ENCODE measurements at regions not wholly inside any gene's neighbourhood (a gene's known extent, or its start where the extent isn't known, plus 50 kb on each side); places are given as distances from the start of the nearest gene placed in this dataset.

- Histone ChIP-seq H2AK9ac (replicated peaks; ENCODE audit: low read depth, low read length, poor library complexity) (no peak overlapping the region), H2BK20ac (ENCODE audit: low read depth, low read length) (no peak overlapping the region), H3K23ac (ENCODE audit: low read depth, low read length) (no peak overlapping the region), H3K27me3 (ENCODE audit: control insufficient read depth, insufficient read depth, low read length) (peaks cover 37% of the 10 kb centered on the region), H3K14ac (replicated peaks; ENCODE audit: low read depth, low read length) (no peak overlapping the region), H3K18ac (ENCODE audit: low read depth, low read length) (no peak overlapping the region), H3K4me2 (ENCODE audit: low read depth, low read length) (no peak overlapping the region), H2BK5ac (ENCODE audit: low read depth, low read length, poor library complexity, severe bottlenecking) (no peak overlapping the region), H3K9me1 (ENCODE audit: insufficient read depth, low read length) (no peaks in the 10 kb centered on the region), H3K27ac (ENCODE audit: insufficient read depth, low read length) (no peak overlapping the region), H3K9me3 (ENCODE audit: control insufficient read depth, insufficient read depth, low read length) (no peaks in the 10 kb centered on the region), H3K79me1 (ENCODE audit: low read depth in 1 of 2, low read length in 2 of 2) (no peaks in the 10 kb centered on the region), H3K36me3 (ENCODE audit: control insufficient read depth, insufficient read depth, low read length) (no peaks in the 10 kb centered on the region), H3K4ac (ENCODE audit: low read depth, low read length) (no peak overlapping the region), H4K5ac (ENCODE audit: low read depth, low read length) (no peak overlapping the region), H3K9ac (ENCODE audit: low read depth, low read length) (no peak overlapping the region), H4K91ac (ENCODE audit: insufficient read depth, low read depth, low read length) (no peak overlapping the region), H4K8ac (ENCODE audit: low read depth in 2 of 2, low read length in 2 of 2) (no peak overlapping the region), H3K56ac (ENCODE audit: extremely low read depth, insufficient read depth, low read length) (no peak overlapping the region), H2BK120ac (ENCODE audit: low read depth, low read length) (no peak overlapping the region), H4K20me1 (ENCODE audit: insufficient read depth, low read length) (no peaks in the 10 kb centered on the region), H2BK15ac (ENCODE audit: low read depth, low read length) (no peak overlapping the region), H3K4me1 (ENCODE audit: control insufficient read depth, insufficient read depth, low read length) (no peaks in the 10 kb centered on the region), H2AFZ (replicated peaks; ENCODE audit: low read length, poor library complexity) (no peak overlapping the region), H3K4me3 (ENCODE audit: insufficient read depth, low read depth, low read length) (no peak overlapping the region), H2AK5ac (ENCODE audit: low read depth, low read length) (no peak overlapping the region)
- DNase-seq: no peak
- CTCF ChIA-PET: interaction anchor here (3.0 kb wide), 1 partner anchor 190 kb away, joined by 32 read pairs; the partner anchor contains the start of gene MGAT5B
- TF ChIP-seq CEBPB (IDR thresholded peaks at IDR 0.05; ENCODE audit: low read depth, low read length) (no peak), RAD21 (IDR thresholded peaks at IDR 0.05; ENCODE audit: low read length) (no peak), BHLHE40 (IDR thresholded peaks at IDR 0.05; ENCODE audit: low read depth, low read length) (no peak), MAFK (IDR thresholded peaks at IDR 0.05; ENCODE audit: low read depth, low read length) (no peak), RCOR1 (IDR thresholded peaks at IDR 0.05; ENCODE audit: insufficient replicate concordance, low read length) (no peak), FOS (IDR thresholded peaks at IDR 0.05; ENCODE audit: low read depth, low read length) (no peak), NFE2L2 (IDR thresholded peaks at IDR 0.05; ENCODE audit: low read depth, low read length) (no peak), CHD1 (IDR thresholded peaks at IDR 0.05; ENCODE audit: low read depth, low read length) (no peak), ELK1 (IDR thresholded peaks at IDR 0.05; ENCODE audit: borderline replicate concordance, low read depth, low read length) (no peak), MAZ (IDR thresholded peaks at IDR 0.05; ENCODE audit: borderline replicate concordance, low read depth, low read length) (no peak), MXI1 (IDR thresholded peaks at IDR 0.05; ENCODE audit: borderline replicate concordance, low read depth, low read length) (no peak), RFX5 (IDR thresholded peaks at IDR 0.05; ENCODE audit: low read depth, low read length) (no peak), POLR2A (IDR thresholded peaks at IDR 0.05; ENCODE audit: low read depth, low read length) (no peak)
- TF ChIP-seq, protein P1, sequence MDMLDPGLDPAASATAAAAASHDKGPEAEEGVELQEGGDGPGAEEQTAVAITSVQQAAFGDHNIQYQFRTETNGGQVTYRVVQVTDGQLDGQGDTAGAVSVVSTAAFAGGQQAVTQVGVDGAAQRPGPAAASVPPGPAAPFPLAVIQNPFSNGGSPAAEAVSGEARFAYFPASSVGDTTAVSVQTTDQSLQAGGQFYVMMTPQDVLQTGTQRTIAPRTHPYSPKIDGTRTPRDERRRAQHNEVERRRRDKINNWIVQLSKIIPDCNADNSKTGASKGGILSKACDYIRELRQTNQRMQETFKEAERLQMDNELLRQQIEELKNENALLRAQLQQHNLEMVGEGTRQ (IDR thresholded peaks at IDR 0.05; ENCODE audit: low read depth, low read length): no peak
- no CpG with 5 or more reads among the region's 5 CpGs for WGBS, 2 experiments (ENCODE audit: extremely low coverage in 2 of 2, insufficient read length in 1 of 2)
- POLR2A ChIA-PET (ENCODE audit: unreplicated experiment): no interaction called here
- in situ Hi-C loops (cut with MboI; ENCODE audit: low sequenced_read_pairs) (no loop called here), dilution Hi-C loops (cut with HindIII; ENCODE audit: low sequenced_read_pairs, unreplicated experiment) (no loop called here), intact Hi-C loops (cut with micrococcal nuclease) (loop anchor here (5.0 kb wide), 2 partner anchors 46 to 321 kb away; partner anchors contain the start of genes MFSD11 and SRSF2)
- ATAC-seq (ENCODE audit: low read depth): no peak
- no TSS peak for BruUV-seq (replicated peaks)
Observed at GRCh38 chr17:77058016-77058415, 82.8 kb upstream of the SEC14L1 start.

Measured in IMR-90 (cell line).